HL-60/S4 treated with phorbol 12-myristate 13-acetate at 8.2 ng/mL for 4 days and 3 days (cell line): ENCODE measurements at regions not wholly inside any gene's neighbourhood (a gene's known extent, or its start where the extent isn't known, plus 50 kb on each side); places are given as distances from the start of the nearest gene placed in this dataset.

Experiments used
- in situ Hi-C: fragments of 300-500 bp; cut with MboI; formaldehyde crosslinking; loops from 2 replicates; pipeline ENCODE4 v1.15.0; 2022; ENCODE audit warnings: low sequenced_read_pairs

DNA sequence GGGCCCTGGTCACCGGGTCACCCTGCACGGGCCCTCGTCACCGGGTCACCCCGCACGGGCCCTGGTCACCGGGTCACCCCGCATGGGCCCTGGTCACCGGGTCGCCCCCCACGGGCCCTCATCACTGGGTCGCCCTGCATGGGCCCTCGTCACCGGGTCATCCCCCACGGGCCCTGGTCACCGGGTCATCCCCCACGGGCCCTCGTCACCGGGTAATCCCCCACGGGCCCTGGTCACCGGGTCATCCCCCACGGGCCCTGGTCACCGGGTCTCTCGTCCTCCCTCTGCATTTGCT is 77.6 kb downstream of the RIPK4 start:
- in situ Hi-C loops: no loop called here

- in situ Hi-C loops: no loop called here
Observed at GRCh38 chr21:41687633-41688032, 79.2 kb downstream of the RIPK4 start.

DNA sequence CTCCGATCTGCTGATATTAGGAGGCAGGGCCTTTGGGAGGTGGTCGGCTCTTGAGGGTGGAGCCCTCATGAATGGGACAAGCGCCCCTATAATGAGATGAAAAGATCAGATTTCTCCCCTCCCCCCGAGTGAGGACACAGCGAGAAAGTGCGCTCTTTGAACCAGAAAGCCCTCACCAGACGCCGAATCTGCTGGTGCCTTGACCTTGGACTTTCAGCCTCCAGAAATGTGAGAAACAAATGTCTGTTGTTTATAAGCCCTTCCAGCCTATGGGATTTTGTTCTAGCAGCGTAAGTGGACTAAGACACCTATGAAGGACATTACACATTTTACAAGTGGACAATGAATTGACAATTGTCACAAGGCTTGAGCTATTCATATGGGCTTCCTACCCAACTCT is 80.2 kb downstream of the RIPK4 start:
- in situ Hi-C loops: no loop called here

DNA sequence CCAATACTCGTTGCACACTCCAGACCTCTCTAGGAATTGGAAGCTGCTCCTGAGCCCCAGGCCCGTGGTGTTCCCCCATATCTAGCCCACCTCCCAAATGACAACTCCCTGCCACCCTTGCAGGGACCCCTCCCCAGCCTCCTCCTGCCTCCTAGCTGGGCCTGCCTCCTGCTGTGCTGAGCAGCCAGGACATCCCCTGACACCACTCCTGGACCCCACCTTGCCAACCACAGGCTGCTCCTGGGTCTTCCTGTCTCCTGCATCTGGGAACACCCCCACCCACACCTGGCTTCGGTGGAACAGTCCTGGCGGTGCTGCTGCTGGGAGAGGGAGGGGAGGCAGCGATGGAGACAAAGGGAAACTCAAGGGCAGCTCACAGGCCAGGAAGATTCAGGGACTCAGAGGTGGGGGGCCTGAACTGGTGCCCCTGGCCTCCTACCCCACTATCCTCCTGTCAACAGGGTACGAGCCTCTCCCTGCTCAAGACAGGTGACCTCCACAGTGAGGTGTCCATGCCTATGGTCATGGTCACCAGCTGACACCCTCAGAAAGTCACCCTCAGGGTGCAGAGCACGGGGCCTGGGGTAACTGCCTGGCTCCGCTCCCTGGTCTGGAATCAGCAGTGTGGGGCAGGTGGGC is 81.2 kb downstream of the RIPK4 start:
- in situ Hi-C loops: no loop called here

- in situ Hi-C loops: no loop called here
Observed at GRCh38 chr21:41684381-41685245, 82.2 kb downstream of the RIPK4 start.

GRCh38 chr21:41683815-41684214 is 83.0 kb downstream of the RIPK4 start:
- in situ Hi-C loops: no loop called here

DNA sequence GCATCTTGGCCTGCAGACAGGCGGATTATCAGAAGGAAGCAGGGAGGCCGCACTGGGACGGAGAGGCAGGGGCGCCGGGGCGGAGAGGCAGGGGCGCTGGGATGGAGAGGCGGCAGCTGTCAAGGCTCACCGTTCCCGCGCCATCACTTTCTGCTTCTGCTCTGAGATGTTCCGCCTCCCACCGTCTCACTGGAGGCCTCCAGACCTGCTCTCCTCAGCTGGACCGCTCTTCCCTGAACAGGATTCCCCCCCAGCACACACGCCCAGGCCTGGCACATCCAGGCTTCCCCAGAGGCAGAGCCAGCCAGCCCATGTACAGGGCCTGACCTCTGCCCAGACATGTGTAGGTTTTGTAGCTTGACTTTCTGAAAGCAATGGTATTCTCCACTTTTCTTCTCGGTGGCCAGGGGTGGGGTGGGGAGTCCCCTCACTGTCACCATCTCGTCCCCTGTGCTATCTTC is 84.1 kb downstream of the RIPK4 start:
- in situ Hi-C loops: no loop called here

- in situ Hi-C loops: no loop called here
Observed at GRCh38 chr21:41681939-41682718, 84.7 kb downstream of the RIPK4 start.

GRCh38 chr21:41681348-41681801 is 85.5 kb downstream of the RIPK4 start:
- in situ Hi-C loops: no loop called here

- in situ Hi-C loops: no loop called here
Observed at GRCh38 chr21:41680444-41681347, 86.2 kb downstream of the RIPK4 start.

DNA sequence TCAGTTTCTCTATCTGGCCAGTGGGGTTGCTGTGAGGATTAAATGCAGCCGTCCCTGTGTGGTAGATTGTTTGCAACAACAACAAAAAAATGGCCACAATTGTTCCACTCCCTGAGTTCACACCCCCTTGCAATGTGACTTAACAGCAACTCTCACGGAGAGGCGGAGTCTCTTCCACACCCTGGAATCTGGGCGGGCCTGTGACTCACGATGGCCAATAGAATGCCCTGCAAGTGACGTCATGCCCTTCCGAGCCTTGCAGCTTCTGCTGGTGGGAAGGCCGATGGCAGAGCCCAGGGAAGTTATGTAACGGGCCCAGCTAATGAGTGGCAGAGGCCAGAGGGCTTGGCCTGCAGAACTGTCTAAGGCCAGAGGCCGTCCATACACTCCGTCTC is 87.9 kb downstream of the RIPK4 start:
- in situ Hi-C loops: no loop called here

DNA sequence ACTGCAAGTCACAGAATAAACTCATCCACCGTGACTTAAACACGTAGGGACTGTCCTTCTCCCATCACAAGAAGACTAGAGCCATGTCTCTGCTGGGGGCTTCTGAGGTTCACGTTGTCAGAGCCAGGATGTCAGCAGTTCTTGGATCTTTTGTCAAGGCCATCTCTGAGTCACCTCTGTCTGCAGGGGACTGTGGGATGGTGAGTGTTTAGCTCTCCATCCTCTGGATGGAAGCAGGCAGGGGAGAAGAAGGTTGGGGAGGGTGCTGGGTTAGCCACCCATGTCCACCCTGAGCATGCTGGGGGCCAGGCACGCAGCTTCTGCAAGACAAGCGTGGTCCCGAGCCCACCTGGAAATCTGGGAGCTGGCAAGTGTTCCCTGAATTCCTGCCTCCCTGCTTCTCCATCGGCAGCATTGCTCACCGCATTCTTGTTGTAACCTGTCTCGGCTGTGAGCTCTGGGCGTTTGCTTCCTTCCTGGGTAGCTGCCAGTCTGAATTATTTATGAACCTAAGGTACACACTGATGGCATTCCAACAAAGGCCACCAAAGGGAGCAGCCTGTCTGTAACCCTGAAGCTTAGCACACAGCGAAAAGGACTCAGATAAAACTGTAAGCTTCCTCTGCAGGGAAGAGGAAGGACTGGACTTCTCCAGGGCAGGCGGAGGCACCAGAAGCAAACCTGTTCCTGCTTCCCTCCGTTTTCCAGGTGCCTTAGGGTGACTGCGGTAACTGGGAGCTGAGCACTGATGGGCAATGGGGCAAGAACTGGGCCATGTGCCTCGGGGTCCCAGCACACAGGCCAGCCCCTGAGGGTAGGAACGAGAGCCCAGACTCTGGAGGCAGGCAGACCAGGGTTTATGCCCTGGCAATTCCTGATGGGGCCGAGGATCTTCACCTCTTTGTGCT is 88.6 kb downstream of the RIPK4 start:
- in situ Hi-C loops: no loop called here

DNA sequence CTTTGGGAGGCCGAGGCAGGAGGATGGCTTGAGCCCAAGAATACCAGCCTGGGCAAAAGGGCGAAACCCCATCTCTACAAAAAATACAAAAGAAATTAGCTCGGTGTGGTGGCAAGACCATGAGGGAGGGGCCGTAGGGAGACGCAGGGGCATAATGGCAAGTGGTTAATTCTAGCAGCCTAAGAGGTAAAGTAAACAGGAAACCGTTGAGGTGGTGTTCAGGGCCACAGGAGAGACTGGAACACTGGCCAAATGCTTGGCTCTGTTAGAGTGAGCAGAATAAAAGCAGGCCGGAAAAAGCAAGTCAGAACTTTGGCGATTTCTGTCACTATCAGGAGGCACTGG is 89.2 kb downstream of the RIPK4 start:
- in situ Hi-C loops: no loop called here

GRCh38 chr21:41676198-41676597 is 90.7 kb downstream of the RIPK4 start:
- in situ Hi-C loops: no loop called here

- in situ Hi-C loops: no loop called here
Observed at GRCh38 chr21:41675574-41675973, 91.3 kb downstream of the RIPK4 start.

GRCh38 chr21:41674402-41674801 is 92.5 kb downstream of the RIPK4 start:
- in situ Hi-C loops: no loop called here

DNA sequence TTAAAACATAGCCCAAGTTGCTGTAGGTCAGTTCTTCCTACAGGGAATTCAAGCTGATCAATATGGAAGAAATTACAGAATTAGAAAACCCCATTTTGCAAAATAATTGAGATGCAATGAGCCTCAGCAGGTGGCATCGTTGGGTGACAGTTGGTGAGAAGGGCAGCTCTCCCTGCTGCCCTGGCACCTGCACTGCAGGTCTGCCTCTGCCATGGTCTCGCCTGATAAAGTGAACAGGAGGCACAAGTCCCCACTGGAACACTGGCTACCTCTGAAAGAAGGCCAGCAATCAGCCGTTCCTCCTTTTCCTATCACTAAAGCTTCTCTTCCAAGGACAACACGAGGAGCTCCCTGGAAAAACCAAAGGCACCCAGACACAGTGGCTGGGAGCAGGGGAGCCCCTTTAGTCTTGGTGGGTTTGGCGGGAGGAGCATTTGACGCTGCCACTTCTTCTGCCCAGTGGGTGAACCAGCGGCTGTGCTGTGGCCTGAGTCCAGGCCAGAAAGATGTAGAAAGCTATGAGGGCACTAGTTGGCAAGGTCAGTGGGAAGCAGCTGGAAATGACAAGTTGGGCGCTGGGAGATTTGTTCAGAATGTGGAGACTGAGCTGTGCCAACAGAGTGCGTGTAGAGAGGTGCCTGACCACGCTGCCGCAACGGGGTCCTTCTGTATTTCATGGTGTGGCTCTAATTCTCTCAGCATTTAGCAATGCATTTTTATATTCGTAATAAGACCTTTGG is 93.1 kb downstream of the RIPK4 start:
- in situ Hi-C loops: no loop called here

DNA sequence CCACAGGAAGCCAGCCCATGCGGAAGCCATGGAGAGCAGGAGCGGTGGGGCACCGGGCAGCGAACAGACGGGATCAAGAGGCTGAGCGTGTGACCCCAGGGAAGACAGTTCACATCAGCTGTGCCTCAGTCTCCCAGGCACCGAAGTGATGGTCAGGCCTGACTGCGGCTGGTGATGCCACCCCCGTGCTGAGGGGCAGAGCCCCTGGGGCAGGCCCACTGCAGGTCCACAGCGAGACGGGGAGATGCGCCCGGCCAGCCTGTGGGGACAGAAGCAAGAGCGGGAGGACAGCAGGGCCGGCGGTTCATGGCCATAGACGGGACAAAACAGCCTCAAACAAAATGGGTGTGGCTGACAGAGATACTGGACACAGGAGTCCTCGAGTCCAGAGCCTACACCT is 93.8 kb downstream of the RIPK4 start:
- in situ Hi-C loops: no loop called here

DNA sequence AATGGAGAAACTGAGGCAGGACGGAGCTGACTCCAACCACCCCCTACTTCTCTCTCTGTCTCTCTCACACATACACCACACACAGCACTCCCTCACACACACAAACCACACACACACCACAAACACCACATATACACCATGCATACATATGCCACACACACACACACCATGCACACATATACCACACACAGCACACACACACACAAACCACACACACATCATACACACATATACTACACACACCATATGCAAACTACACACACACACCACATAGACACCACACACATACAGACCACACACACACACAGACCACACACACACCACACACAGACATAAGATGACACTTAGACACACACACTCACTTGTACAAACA is 94.3 kb downstream of the RIPK4 start:
- in situ Hi-C loops: no loop called here
